HEK293T (cell line): ENCODE measurements at regions not wholly inside any gene's neighbourhood (a gene's known extent, or its start where the extent isn't known, plus 50 kb on each side); places are given as distances from the start of the nearest gene placed in this dataset.

Experiments
- ARNT ChIP-seq: fragments of 450-650 bp; IDR thresholded peaks from 2 replicates; pipeline ENCODE4 v1.6.1; 2017; ENCODE audit warnings: mild to moderate bottlenecking
- CTBP1 ChIP-seq: fragments of 450-650 bp; IDR thresholded peaks from 2 replicates; pipeline ENCODE4 v1.6.1; 2016; ENCODE audit warnings: borderline replicate concordance
- ELF4 ChIP-seq: fragments of 450-650 bp; IDR thresholded peaks from 2 replicates; pipeline ENCODE4 v1.6.1; 2017; ENCODE audit warnings: antibody characterized with exemption
- FOXA1 ChIP-seq: fragments of 450-650 bp; IDR thresholded peaks from 2 replicates; pipeline ENCODE4 v1.6.1; 2016; ENCODE audit warnings: mild to moderate bottlenecking
- FOXK2 ChIP-seq: fragments of 450-650 bp; IDR thresholded peaks from 2 replicates; pipeline ENCODE4 v1.6.1; 2016; ENCODE audit warnings: mild to moderate bottlenecking
- FOXM1 ChIP-seq: fragments of 450-650 bp; IDR thresholded peaks from 2 replicates; pipeline ENCODE4 v1.6.1; 2017; ENCODE audit warnings: mild to moderate bottlenecking, borderline replicate concordance
- HDGF ChIP-seq: fragments of 450-650 bp; IDR thresholded peaks from 2 replicates; pipeline ENCODE4 v1.6.1; 2017; ENCODE audit warnings: antibody characterized with exemption, borderline replicate concordance
- L3MBTL2 ChIP-seq: fragments of 450-650 bp; conservative IDR thresholded peaks from 2 replicates; pipeline ENCODE4 v1.6.1; 2016; ENCODE audit warnings: mild to moderate bottlenecking
- NFRKB ChIP-seq: fragments of 450-650 bp; IDR thresholded peaks from 2 replicates; pipeline ENCODE4 v1.6.1; 2016; ENCODE audit warnings: mild to moderate bottlenecking, moderate library complexity
- PKNOX1 ChIP-seq: fragments of 450-650 bp; IDR thresholded peaks from 2 replicates; pipeline ENCODE4 v1.6.1; 2016
- SP1 ChIP-seq: fragments of 450-650 bp; IDR thresholded peaks from 2 replicates; pipeline ENCODE4 v1.6.1; 2017
- SUZ12 ChIP-seq: fragments of 450-650 bp; IDR thresholded peaks from 2 replicates; pipeline ENCODE4 v1.6.1; 2016; ENCODE audit warnings: mild to moderate bottlenecking
- ZNF384 ChIP-seq: fragments of 450-650 bp; IDR thresholded peaks from 2 replicates; pipeline ENCODE4 v1.6.1; 2016

- TF ChIP-seq ARNT, result no peak
- no peak for TF ChIP-seq L3MBTL2
- no peak for TF ChIP-seq CTBP1
- no peak for TF ChIP-seq PKNOX1
- no peak for TF ChIP-seq ELF4
- no peak for TF ChIP-seq FOXA1
- no peak for TF ChIP-seq HDGF
- no peak for TF ChIP-seq NFRKB
- no peak for TF ChIP-seq FOXK2
- no peak for TF ChIP-seq FOXM1
- no peak for TF ChIP-seq SP1
- no peak for TF ChIP-seq SUZ12
- TF ChIP-seq ZNF384, result no peak
Measured at GRCh38 chr10:3259499-3259898, 86.9 kb upstream of the PITRM1 start.
